ENCODE measurements at regions not wholly inside any gene's neighbourhood (a gene's known extent, or its start where the extent isn't known, plus 50 kb on each side); places are given as distances from the start of the nearest gene placed in this dataset.

- DNase-seq (ENCODE audit: low read depth) = no peak
- in situ Hi-C loops (cut with HindIII; ENCODE audit: low sequenced_read_pairs) = no loop called here
- no peak for TF ChIP-seq CTCF (IDR thresholded peaks at IDR 0.05; ENCODE audit: low read depth, low read length, missing control alignments)
- no peak overlapping the region for H3K4me3 ChIP-seq (ENCODE audit: low read depth, low read length)
Observed at GRCh38 chr1:164971391-164971790, 385.1 kb downstream of the LMX1A start.

- in situ Hi-C loops (cut with HindIII; ENCODE audit: low sequenced_read_pairs) = no loop called here
- no peak overlapping the region for H3K4me3 ChIP-seq (ENCODE audit: low read depth, low read length)
- DNase-seq (ENCODE audit: low read depth) = no peak
- TF ChIP-seq CTCF (IDR thresholded peaks at IDR 0.05; ENCODE audit: low read depth, low read length, missing control alignments) = no peak
Observed at GRCh38 chr1:164969253-164969652, 387.3 kb downstream of the LMX1A start.

GRCh38 chr1:164967300-164967699, 389.2 kb downstream of the LMX1A start:
- in situ Hi-C loops (cut with HindIII; ENCODE audit: low sequenced_read_pairs) = no loop called here
- no peak for DNase-seq (ENCODE audit: low read depth)
- no peak for TF ChIP-seq CTCF (IDR thresholded peaks at IDR 0.05; ENCODE audit: low read depth, low read length, missing control alignments)
- H3K4me3 ChIP-seq (ENCODE audit: low read depth, low read length) = no peak overlapping the region

- no peak for TF ChIP-seq CTCF (IDR thresholded peaks at IDR 0.05; ENCODE audit: low read depth, low read length, missing control alignments)
- no peak overlapping the region for H3K4me3 ChIP-seq (ENCODE audit: low read depth, low read length)
- no peak for DNase-seq (ENCODE audit: low read depth)
- in situ Hi-C loops (cut with HindIII; ENCODE audit: low sequenced_read_pairs) = no loop called here
Observed at GRCh38 chr1:164961715-164962114, 394.8 kb downstream of the LMX1A start.

- DNase-seq (ENCODE audit: low read depth) = no peak
- in situ Hi-C loops (cut with HindIII; ENCODE audit: low sequenced_read_pairs) = no loop called here
- no peak for TF ChIP-seq CTCF (IDR thresholded peaks at IDR 0.05; ENCODE audit: low read depth, low read length, missing control alignments)
- no peak overlapping the region for H3K4me3 ChIP-seq (ENCODE audit: low read depth, low read length)
Observed at GRCh38 chr1:164958982-164959768, 397.3 kb downstream of the LMX1A start.

GRCh38 chr1:164953815-164954214, 394.8 kb downstream of the PBX1 start:
- no peak for TF ChIP-seq CTCF (IDR thresholded peaks at IDR 0.05; ENCODE audit: low read depth, low read length, missing control alignments)
- no peak for DNase-seq (ENCODE audit: low read depth)
- in situ Hi-C loops (cut with HindIII; ENCODE audit: low sequenced_read_pairs) = no loop called here
- no peak overlapping the region for H3K4me3 ChIP-seq (ENCODE audit: low read depth, low read length)

Measured in astrocyte of the cerebellum (primary cell).